KMS-11 (cell line): ENCODE measurements at regions not wholly inside any gene's neighbourhood (a gene's known extent, or its start where the extent isn't known, plus 50 kb on each side); places are given as distances from the start of the nearest gene placed in this dataset.
"Not testable (repeated sequence)": the region's sequence is repeated elsewhere in the genome, so short reads cannot be mapped to it uniquely, and the experiment has no call there.

Experiments used
- H2AFZ ChIP-seq: fragments of 200-600 bp; sonication (generic); 2 replicates; pipeline ENCODE4 v1.6.1; 2016; ENCODE audit warnings: antibody characterized with exemption, mixed run types, low read depth
- H3K27ac ChIP-seq: fragments of 200-600 bp; sonication (generic); 2 replicates; pipeline ENCODE4 v1.6.1; 2016; ENCODE audit warnings: mild to moderate bottlenecking, mixed run types
- H3K27me3 ChIP-seq: fragments of 200-600 bp; sonication (generic); 2 replicates; pipeline ENCODE4 v1.6.1; 2017; ENCODE audit warnings: mild to moderate bottlenecking, low read depth, mixed run types, moderate library complexity; ENCODE audit not compliant: insufficient read depth
- H3K36me3 ChIP-seq: fragments of 200-600 bp; sonication (generic); 2 replicates; pipeline ENCODE4 v1.6.1; 2017; ENCODE audit warnings: mild to moderate bottlenecking, mixed run types; ENCODE audit not compliant: insufficient read depth
- H3K4me1 ChIP-seq: fragments of 200-600 bp; sonication (generic); 2 replicates; pipeline ENCODE4 v1.6.1; 2016; ENCODE audit warnings: mild to moderate bottlenecking, low read depth, mixed run types; ENCODE audit not compliant: poor library complexity, severe bottlenecking
- H3K4me2 ChIP-seq: fragments of 200-600 bp; sonication (generic); 2 replicates; pipeline ENCODE4 v1.7.0; 2016; ENCODE audit warnings: mild to moderate bottlenecking, mixed run types
- H3K4me3 ChIP-seq: fragments of 200-600 bp; sonication (generic); IDR thresholded peaks from 2 replicates; pipeline ENCODE4 v1.6.1; 2017; ENCODE audit warnings: low read depth, low read length, mixed read lengths; ENCODE audit not compliant: insufficient read depth
- H3K79me2 ChIP-seq: fragments of 200-600 bp; sonication (generic); 2 replicates; pipeline ENCODE4 v1.6.1; 2016; ENCODE audit warnings: low read depth, mixed run types; ENCODE audit not compliant: insufficient read depth
- H3K9ac ChIP-seq: fragments of 200-600 bp; sonication (generic); 2 replicates; pipeline ENCODE4 v1.6.1; 2016; ENCODE audit warnings: mild to moderate bottlenecking, mixed run types
- H4K20me1 ChIP-seq: fragments of 200-600 bp; sonication (generic); 2 replicates; pipeline ENCODE4 v1.6.1; 2016; ENCODE audit warnings: mild to moderate bottlenecking, mixed run types; ENCODE audit not compliant: insufficient read depth
- TF ChIP-seq, protein P1 (sequence below): fragments of 200-600 bp; sonication (generic); conservative IDR thresholded peaks from 2 replicates; pipeline ENCODE4 v1.6.1; 2017; ENCODE audit warnings: low read depth, mild to moderate bottlenecking, antibody characterized with exemption, low read length, moderate library complexity, mixed read lengths

DNA sequence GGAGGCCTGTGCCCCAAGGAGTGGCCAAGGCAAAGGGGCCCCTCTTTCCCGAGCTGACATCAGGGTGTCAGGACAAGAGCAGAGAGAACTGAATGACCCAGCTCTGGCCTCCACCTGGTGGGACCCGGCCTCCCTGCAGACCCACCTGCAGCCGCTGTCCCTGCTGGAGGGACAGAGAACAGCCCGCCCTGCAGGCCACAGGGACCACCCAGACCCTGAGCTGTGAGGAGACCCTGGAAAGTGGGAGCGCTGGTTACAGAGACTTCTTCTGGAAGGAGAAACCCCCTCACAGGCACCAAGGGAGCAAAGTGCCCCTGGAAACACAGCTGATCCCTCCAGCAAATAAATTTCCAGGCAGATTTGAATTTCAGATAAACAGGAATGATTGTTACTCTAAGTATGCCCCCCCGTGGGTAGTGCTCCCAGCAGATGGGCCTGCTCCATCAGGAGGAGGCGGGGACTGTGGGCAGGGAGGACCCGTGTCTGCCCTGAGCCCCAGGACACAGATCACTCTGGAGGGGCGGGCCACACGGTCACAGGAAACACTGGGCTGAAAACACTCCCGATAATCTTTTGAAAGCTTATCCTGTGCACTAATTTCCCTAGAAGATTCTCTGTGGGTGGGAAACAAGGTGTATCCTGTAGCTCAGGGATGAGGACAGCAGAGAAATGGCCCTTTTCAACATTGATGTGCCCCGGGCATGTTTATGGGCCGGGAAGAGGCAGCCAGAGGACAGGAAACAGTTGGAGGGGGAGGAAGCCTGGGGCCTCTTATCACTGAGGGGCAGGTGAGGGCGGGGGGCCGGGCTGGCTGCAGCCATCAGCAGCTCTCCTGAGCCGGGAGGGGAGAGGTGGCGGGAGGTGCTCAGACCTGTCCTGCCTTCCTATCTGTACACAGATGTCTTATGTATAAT is 276.0 kb downstream of the ADGRD1 start:
- no peaks in the 10 kb centered on the region for H3K4me1 ChIP-seq
- no peak overlapping the region for H3K9ac ChIP-seq
- H3K36me3 ChIP-seq = no peaks in the 10 kb centered on the region
- no peak overlapping the region for H2AFZ ChIP-seq
- no peak overlapping the region for H3K4me3 ChIP-seq
- H4K20me1 ChIP-seq = no peaks in the 10 kb centered on the region
- TF ChIP-seq, protein P1, sequence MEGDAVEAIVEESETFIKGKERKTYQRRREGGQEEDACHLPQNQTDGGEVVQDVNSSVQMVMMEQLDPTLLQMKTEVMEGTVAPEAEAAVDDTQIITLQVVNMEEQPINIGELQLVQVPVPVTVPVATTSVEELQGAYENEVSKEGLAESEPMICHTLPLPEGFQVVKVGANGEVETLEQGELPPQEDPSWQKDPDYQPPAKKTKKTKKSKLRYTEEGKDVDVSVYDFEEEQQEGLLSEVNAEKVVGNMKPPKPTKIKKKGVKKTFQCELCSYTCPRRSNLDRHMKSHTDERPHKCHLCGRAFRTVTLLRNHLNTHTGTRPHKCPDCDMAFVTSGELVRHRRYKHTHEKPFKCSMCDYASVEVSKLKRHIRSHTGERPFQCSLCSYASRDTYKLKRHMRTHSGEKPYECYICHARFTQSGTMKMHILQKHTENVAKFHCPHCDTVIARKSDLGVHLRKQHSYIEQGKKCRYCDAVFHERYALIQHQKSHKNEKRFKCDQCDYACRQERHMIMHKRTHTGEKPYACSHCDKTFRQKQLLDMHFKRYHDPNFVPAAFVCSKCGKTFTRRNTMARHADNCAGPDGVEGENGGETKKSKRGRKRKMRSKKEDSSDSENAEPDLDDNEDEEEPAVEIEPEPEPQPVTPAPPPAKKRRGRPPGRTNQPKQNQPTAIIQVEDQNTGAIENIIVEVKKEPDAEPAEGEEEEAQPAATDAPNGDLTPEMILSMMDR = no peak
- no peak overlapping the region for H3K4me2 ChIP-seq
- H3K27ac ChIP-seq = no peak overlapping the region
- no peaks in the 10 kb centered on the region for H3K79me2 ChIP-seq
- no peaks in the 10 kb centered on the region for H3K27me3 ChIP-seq

- Histone ChIP-seq H3K27me3 (no peaks in the 10 kb centered on the region), H3K79me2 (no peaks in the 10 kb centered on the region), H3K4me1 (no peaks in the 10 kb centered on the region), H3K9ac (no peak overlapping the region), H3K36me3 (no peaks in the 10 kb centered on the region), H3K27ac (no peak overlapping the region), H2AFZ (no peak overlapping the region), H3K4me2 (no peak overlapping the region), H4K20me1 (no peaks in the 10 kb centered on the region), H3K4me3 (no peak overlapping the region)
- TF ChIP-seq, protein P1 = no peak
These were observed 276.8 kb downstream of the ADGRD1 start for GRCh38 chr12:131230340-131231031.

DNA sequence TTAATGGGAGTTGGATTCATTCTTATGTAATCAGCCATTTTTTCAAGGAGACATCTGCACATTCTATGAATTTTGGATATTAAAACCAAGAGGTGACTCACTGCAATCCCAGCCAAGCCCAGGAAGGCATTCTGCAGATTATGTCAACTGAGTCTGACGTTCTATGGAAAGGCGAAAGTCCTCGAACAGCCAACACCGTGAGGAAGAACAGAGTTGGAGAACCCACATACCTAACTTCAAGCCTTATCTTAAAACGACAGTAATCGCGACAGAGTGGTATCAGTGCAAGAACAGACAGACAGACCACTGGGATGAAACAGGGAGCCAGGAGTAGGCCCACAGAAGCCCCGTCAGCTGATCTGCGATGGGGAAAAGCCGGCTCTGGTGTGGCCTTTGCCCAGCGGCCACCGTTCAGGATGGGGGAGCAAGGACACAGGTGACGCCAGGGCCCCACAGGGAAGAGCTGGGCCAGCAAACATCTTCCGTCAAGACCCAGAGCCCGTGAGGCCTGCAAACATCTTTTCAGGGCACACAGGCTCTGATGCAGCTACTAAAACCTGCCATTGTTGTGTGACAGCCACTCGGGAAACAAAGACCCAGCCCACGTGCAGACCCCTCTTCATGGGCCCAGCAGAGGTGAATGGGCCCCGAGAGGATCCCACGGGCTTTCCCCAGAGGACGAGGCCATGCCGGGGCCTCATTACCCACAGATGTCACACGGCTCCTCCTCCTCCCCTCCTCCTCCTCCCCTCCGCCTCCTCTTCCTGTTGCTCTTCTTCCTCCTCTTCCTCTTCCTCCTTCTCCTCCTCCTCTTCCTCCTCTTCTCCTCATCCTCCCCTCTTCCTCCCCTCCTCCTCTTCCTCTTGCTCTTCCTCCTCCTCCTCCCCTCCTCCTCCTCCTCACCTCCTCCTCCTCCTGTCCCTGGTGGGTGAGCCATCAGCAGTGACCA is 277.6 kb downstream of the ADGRD1 start:
- H3K4me1 ChIP-seq = no peaks in the 10 kb centered on the region
- no peak overlapping the region for H2AFZ ChIP-seq
- H3K79me2 ChIP-seq = no peaks in the 10 kb centered on the region
- no peak overlapping the region for H3K4me3 ChIP-seq
- H4K20me1 ChIP-seq = no peaks in the 10 kb centered on the region
- no peak overlapping the region for H3K4me2 ChIP-seq
- no peak overlapping the region for H3K9ac ChIP-seq
- no peaks in the 10 kb centered on the region for H3K36me3 ChIP-seq
- no peaks in the 10 kb centered on the region for H3K27me3 ChIP-seq
- TF ChIP-seq, protein P1 = no peak
- H3K27ac ChIP-seq = no peak overlapping the region

DNA sequence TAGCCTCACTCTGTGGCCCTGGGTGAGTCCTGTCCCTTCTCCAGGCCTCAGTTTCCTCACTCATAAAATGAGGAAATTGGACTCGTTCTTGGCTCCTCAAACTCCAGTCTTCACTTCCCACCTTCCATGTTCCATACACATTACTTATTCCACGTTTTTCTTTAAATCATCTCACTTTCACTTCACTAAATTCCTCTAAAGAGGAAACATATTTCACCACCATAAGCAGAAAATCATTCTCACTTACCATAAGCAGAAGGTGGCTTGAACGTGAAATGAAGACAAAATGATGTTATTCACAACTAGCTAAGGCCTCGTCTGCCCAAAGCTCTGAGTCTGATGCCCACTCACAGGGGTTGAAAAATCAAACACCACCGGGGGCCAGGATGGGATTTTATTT is 278.3 kb downstream of the ADGRD1 start:
- H3K36me3 ChIP-seq = no peaks in the 10 kb centered on the region
- no peak overlapping the region for H2AFZ ChIP-seq
- no peaks in the 10 kb centered on the region for H3K27me3 ChIP-seq
- TF ChIP-seq, protein P1 = no peak
- no peak overlapping the region for H3K4me3 ChIP-seq
- no peak overlapping the region for H3K4me2 ChIP-seq
- no peaks in the 10 kb centered on the region for H4K20me1 ChIP-seq
- no peak overlapping the region for H3K27ac ChIP-seq
- no peaks in the 10 kb centered on the region for H3K79me2 ChIP-seq
- H3K9ac ChIP-seq = no peak overlapping the region
- H3K4me1 ChIP-seq = no peaks in the 10 kb centered on the region

- not testable (repeated sequence) for H3K27me3 ChIP-seq, H3K79me2 ChIP-seq, H3K9ac ChIP-seq, H2AFZ ChIP-seq, H3K4me2 ChIP-seq, H3K4me1 ChIP-seq, H4K20me1 ChIP-seq, H3K4me3 ChIP-seq, H3K27ac ChIP-seq, H3K36me3 ChIP-seq
These were observed 279.2 kb downstream of the ADGRD1 start for GRCh38 chr12:131232872-131233271.
